PFSK-1 (cell line): ENCODE measurements at regions not wholly inside any gene's neighbourhood (a gene's known extent, or its start where the extent isn't known, plus 50 kb on each side); places are given as distances from the start of the nearest gene placed in this dataset.

ENCODE experiments used
- POLR2AphosphoS5 ChIP-seq: IDR thresholded peaks from 2 replicates; pipeline ENCODE4 v1.6.1; 2012; ENCODE audit warnings: low read depth, mild to moderate bottlenecking, control low read depth, low read length, moderate library complexity
- TF ChIP-seq, protein P1 (sequence below), 2 experiments: IDR thresholded peaks; 2 replicates each; pipeline versions ENCODE4 v1.6.1 to v1.8.0; 2011 to 2012; ENCODE audit warnings: low read depth in 2 of 2, low read length in 2 of 2, control low read depth in 1 of 2, inconsistent platforms in 1 of 2, mild to moderate bottlenecking in 1 of 2, moderate library complexity in 1 of 2; ENCODE audit not compliant: insufficient read depth in 1 of 2

DNA sequence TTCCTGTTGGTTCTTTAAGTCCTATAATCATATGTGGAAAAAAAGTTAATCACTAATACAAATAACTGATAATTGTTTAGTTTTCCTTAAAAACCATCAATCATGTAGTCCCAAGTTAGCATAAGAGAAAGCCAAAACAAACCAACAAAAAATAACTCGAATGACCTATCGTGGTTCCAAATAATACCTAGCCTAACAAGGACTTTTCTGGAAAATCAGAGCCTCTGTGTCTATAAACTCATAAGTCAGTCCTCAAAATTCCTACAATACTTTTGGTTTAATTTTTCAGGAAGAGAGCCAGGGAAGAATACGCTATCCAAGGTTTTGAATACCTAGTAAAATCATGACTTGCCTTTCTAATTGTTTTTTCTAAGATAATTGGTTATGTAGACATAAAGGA lies 975.3 kb upstream of the SOX9 start:
- TF ChIP-seq POLR2AphosphoS5, result no peak
- TF ChIP-seq, protein P1, sequence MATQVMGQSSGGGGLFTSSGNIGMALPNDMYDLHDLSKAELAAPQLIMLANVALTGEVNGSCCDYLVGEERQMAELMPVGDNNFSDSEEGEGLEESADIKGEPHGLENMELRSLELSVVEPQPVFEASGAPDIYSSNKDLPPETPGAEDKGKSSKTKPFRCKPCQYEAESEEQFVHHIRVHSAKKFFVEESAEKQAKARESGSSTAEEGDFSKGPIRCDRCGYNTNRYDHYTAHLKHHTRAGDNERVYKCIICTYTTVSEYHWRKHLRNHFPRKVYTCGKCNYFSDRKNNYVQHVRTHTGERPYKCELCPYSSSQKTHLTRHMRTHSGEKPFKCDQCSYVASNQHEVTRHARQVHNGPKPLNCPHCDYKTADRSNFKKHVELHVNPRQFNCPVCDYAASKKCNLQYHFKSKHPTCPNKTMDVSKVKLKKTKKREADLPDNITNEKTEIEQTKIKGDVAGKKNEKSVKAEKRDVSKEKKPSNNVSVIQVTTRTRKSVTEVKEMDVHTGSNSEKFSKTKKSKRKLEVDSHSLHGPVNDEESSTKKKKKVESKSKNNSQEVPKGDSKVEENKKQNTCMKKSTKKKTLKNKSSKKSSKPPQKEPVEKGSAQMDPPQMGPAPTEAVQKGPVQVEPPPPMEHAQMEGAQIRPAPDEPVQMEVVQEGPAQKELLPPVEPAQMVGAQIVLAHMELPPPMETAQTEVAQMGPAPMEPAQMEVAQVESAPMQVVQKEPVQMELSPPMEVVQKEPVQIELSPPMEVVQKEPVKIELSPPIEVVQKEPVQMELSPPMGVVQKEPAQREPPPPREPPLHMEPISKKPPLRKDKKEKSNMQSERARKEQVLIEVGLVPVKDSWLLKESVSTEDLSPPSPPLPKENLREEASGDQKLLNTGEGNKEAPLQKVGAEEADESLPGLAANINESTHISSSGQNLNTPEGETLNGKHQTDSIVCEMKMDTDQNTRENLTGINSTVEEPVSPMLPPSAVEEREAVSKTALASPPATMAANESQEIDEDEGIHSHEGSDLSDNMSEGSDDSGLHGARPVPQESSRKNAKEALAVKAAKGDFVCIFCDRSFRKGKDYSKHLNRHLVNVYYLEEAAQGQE (IDR thresholded peaks at IDR 0.05; ENCODE audit: insufficient read depth in 1 of 2, low read depth in 2 of 2, low read length in 2 of 2), result no peak
